Breast epithelium (tissue), 4 donors: ENCODE measurements at regions not wholly inside any gene's neighbourhood (a gene's known extent, or its start where the extent isn't known, plus 50 kb on each side); places are given as distances from the start of the nearest gene placed in this dataset.
"Not testable (repeated sequence)": the region's sequence is repeated elsewhere in the genome, so short reads cannot be mapped to it uniquely, and the experiment has no call there.

Experiments
- DNase-seq, 2 donors: peaks; one replicate each; pipeline ENCODE4 v3.0.0-alpha.2; 2019; ENCODE audit warnings: low spot score in 2 of 2
- H3K27ac ChIP-seq, 2 donors: fragments of 200-600 bp; sonication (generic) in 1 of 2; one replicate each; pipeline ENCODE4 v1.5.1; 2016 to 2019; ENCODE audit warnings: mild to moderate bottlenecking in 1 of 2
- H3K27me3 ChIP-seq, 2 donors: fragments of 200-600 bp; sonication (generic) in 1 of 2; one replicate each; pipeline versions ENCODE4 v1.5.1 to v1.6.0; 2017 to 2019; ENCODE audit warnings: control low read depth in 1 of 2, mild to moderate bottlenecking in 1 of 2
- H3K36me3 ChIP-seq: fragments of 200-600 bp; one replicate; pipeline ENCODE4 v1.5.1; 2019
- H3K4me1 ChIP-seq, 2 donors: fragments of 200-600 bp; sonication (generic); one replicate each; pipeline ENCODE4 v1.5.1; 2016 to 2019; ENCODE audit warnings: control low read depth in 1 of 2
- H3K4me3 ChIP-seq, 3 donors: fragments of 200-600 bp; sonication (generic); 1 replicate in 2 of 3; 2 replicates in 1 of 3; pipeline ENCODE4 v1.5.1; 2016 to 2019; ENCODE audit warnings: mild to moderate bottlenecking in 3 of 3, moderate library complexity in 2 of 3
- H3K9me3 ChIP-seq, 2 donors: fragments of 200-600 bp; sonication (generic) in 1 of 2; one replicate each; pipeline ENCODE4 v1.5.1; 2016 to 2019; ENCODE audit warnings: control low read depth in 1 of 2
- POLR2A ChIP-seq: fragments of 450-650 bp; IDR thresholded peaks from one replicate; pipeline ENCODE4 v1.6.1; 2016; ENCODE audit warnings: antibody characterized with exemption, mild to moderate bottlenecking, moderate library complexity
- POLR2AphosphoS5 ChIP-seq, 3 donors: sonication (generic); formaldehyde crosslinking; IDR thresholded peaks; one replicate each; pipeline ENCODE4 v1.6.1; 2017; ENCODE audit warnings: antibody characterized with exemption in 3 of 3
- intact Hi-C: fragments of 100-400 bp; cut with DNase I; formaldehyde crosslinking; loops from one replicate; pipeline ENCODE4 v1.15.1; 2023; ENCODE audit warnings: low total_unique reads
- TF ChIP-seq, protein P1 (sequence below), 3 donors: fragments of 450-650 bp; IDR thresholded peaks; one replicate each; pipeline ENCODE4 v1.5.1; 2016 to 2017; ENCODE audit warnings: antibody characterized with exemption in 3 of 3, mild to moderate bottlenecking in 3 of 3, moderate library complexity in 3 of 3

DNA sequence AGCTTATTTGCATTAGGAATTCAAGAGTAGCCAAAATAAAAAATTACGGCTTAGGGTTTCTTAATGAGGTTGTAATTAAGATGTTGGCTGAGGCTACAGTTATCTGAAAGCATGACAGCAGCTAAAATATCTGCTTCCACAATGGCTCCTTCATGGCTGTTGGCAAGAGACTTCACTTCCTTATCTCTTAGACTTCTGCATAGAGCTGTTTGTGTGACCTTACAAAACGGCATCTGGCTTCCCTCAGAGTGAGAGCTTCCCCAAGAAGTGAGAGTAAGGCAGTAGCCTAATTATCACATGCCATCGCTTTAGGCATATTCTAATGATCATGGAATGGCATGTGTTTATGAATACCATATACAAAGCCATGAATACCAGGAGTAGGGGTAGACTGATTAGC lies 57.6 kb downstream of the CCDC59 start:
- intact Hi-C loops: no loop called here

DNA sequence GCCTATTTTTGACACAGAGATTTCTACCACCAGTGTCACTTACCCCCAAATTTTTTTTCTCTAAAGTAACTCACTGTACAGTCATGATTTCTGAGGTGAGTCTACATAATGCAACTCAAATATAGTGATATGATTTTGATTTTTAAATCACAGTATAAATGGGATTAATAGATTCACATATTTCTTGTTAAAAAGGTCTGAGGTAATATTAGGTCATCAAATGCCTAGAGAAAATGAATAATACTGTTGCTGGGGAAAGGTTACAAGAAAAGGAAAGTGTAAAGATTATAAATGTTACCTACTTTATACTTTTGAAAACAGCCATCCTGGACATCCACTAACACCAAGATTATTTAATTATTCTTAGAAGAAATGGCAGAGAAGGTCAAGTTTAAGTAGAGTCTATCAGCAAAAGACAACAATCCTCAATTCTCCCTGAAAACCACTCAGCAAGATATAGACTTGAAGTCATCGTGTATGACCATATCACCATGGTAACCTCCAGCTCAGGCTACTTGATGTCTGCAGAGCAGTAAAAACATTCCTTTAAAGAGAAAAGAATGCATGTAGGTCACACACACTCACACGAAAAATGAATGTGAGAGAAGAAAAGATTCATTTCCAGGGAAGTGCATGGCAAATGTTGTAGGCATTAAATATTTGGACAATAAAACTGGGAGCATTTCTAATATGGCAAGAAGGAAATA lies 58.7 kb downstream of the CCDC59 start:
- Histone ChIP-seq H3K27ac (no peak overlapping the region), H3K27me3 (no peaks in the 10 kb centered on the region), H3K4me1 (no peaks in the 10 kb centered on the region), H3K9me3 (no peaks in the 10 kb centered on the region), H3K36me3 (no peaks in the 10 kb centered on the region), H3K4me3 (no peak overlapping the region)
- intact Hi-C loops: no loop called here
- DNase-seq: no peak
- no peak for TF ChIP-seq POLR2AphosphoS5 (IDR thresholded peaks at IDR 0.05)
- TF ChIP-seq POLR2A: no peak
- TF ChIP-seq, protein P1, sequence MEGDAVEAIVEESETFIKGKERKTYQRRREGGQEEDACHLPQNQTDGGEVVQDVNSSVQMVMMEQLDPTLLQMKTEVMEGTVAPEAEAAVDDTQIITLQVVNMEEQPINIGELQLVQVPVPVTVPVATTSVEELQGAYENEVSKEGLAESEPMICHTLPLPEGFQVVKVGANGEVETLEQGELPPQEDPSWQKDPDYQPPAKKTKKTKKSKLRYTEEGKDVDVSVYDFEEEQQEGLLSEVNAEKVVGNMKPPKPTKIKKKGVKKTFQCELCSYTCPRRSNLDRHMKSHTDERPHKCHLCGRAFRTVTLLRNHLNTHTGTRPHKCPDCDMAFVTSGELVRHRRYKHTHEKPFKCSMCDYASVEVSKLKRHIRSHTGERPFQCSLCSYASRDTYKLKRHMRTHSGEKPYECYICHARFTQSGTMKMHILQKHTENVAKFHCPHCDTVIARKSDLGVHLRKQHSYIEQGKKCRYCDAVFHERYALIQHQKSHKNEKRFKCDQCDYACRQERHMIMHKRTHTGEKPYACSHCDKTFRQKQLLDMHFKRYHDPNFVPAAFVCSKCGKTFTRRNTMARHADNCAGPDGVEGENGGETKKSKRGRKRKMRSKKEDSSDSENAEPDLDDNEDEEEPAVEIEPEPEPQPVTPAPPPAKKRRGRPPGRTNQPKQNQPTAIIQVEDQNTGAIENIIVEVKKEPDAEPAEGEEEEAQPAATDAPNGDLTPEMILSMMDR (IDR thresholded peaks at IDR 0.05): no peak

More for the DNA sequence above, 57.6 kb downstream of the CCDC59 start:
- Histone ChIP-seq H3K36me3 (no peaks in the 10 kb centered on the region), H3K4me1 (no peaks in the 10 kb centered on the region), H3K4me3 (no peak overlapping the region), H3K9me3 (no peaks in the 10 kb centered on the region), H3K27me3 (no peaks in the 10 kb centered on the region), H3K27ac (no peak overlapping the region)
- DNase-seq: no peak
- TF ChIP-seq POLR2A (no peak), POLR2AphosphoS5 (IDR thresholded peaks at IDR 0.05) (no peak)
- TF ChIP-seq, protein P1 (IDR thresholded peaks at IDR 0.05): no peak

DNA sequence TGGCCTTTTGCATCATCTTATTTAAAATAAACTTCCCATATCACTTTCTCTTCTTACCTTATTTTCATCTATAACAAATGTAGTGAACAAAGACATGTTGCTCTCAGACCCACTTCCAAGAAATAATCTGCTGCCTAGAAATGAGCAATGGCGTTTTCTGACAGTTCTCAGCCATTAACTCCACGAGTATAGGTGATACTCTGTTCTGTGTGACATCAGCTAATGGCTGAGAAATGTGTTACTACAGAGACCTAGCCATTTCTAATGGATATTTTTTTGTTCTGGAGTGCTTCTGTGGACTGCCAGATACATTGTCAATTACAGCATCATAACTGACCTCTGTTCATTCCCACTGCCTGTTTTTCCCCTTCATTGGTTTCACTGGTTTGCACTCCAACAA lies 67.8 kb downstream of the CCDC59 start:
- H3K27ac ChIP-seq: no peak overlapping the region
- no peaks in the 10 kb centered on the region for H3K36me3 ChIP-seq
- no peaks in the 10 kb centered on the region for H3K9me3 ChIP-seq
- H3K4me1 ChIP-seq: no peaks in the 10 kb centered on the region
- H3K4me3 ChIP-seq: no peak overlapping the region
- TF ChIP-seq, protein P1 (IDR thresholded peaks at IDR 0.05): no peak
- TF ChIP-seq POLR2A (no peak), POLR2AphosphoS5 (IDR thresholded peaks at IDR 0.05) (no peak)
- intact Hi-C loops: no loop called here
- DNase-seq: no peak
- H3K27me3 ChIP-seq: no peaks in the 10 kb centered on the region

- H3K27me3 ChIP-seq, DNase-seq, H3K4me3 ChIP-seq, H3K36me3 ChIP-seq, H3K4me1 ChIP-seq, intact Hi-C loops, H3K27ac ChIP-seq: not testable (repeated sequence)
- H3K9me3 ChIP-seq: peaks cover 6 to 10% of the 10 kb centered on the region in 2 donors
Observed at GRCh38 chr12:82281335-82281734, 76.9 kb downstream of the CCDC59 start.

GRCh38 chr12:82279536-82280058 lies 78.6 kb downstream of the CCDC59 start:
- H3K27me3 ChIP-seq: no peaks in the 10 kb centered on the region

More at GRCh38 chr12:82279536-82280058, 78.6 kb downstream of the CCDC59 start:
- DNase-seq: no peak
- Histone ChIP-seq H3K4me3 (no peak overlapping the region), H3K36me3 (no peaks in the 10 kb centered on the region), H3K9me3 (peaks cover 6 to 10% of the 10 kb centered on the region in 2 donors), H3K27ac (no peak overlapping the region), H3K4me1 (no peaks in the 10 kb centered on the region)
- TF ChIP-seq, protein P1 (IDR thresholded peaks at IDR 0.05): no peak
- no peak for TF ChIP-seq POLR2AphosphoS5 (IDR thresholded peaks at IDR 0.05)
- TF ChIP-seq POLR2A: no peak
- intact Hi-C loops: no loop called here
